ENCODE measurements at regions not wholly inside any gene's neighbourhood (a gene's known extent, or its start where the extent isn't known, plus 50 kb on each side); places are given as distances from the start of the nearest gene placed in this dataset.

- no peak for DNase-seq
- Mint-ChIP-seq H3K4me3 (no peak overlapping the region), H3K9me3 (no peaks in the 10 kb centered on the region), H3K27ac (no peak overlapping the region), H3K4me1 (ENCODE audit: low read depth) (no peaks in the 10 kb centered on the region), H3K36me3 (ENCODE audit: low read depth) (no peaks in the 10 kb centered on the region), H3K27me3 (no peaks in the 10 kb centered on the region)
- ChIA-PET CTCF (no interaction called here), POLR2A (no interaction called here)
- no peak for TF ChIP-seq CTCF (IDR thresholded peaks at IDR 0.05)
- intact Hi-C loops (cut with micrococcal nuclease): no loop called here
- no peak for ATAC-seq
These were observed 163.8 kb upstream of the SLC28A3 start for GRCh38 chr9:84504360-84504759.

GRCh38 chr9:84511651-84512050 is 157.9 kb upstream of the NTRK2 start:
- no peak for DNase-seq
- Mint-ChIP-seq H3K9me3 (no peaks in the 10 kb centered on the region), H3K27ac (no peak overlapping the region)

GRCh38 chr9:84512493-84512892 is 157.0 kb upstream of the NTRK2 start:
- POLR2A ChIA-PET: no interaction called here
- Mint-ChIP-seq H3K27me3 (no peaks in the 10 kb centered on the region), H3K36me3 (ENCODE audit: low read depth) (no peaks in the 10 kb centered on the region), H3K9me3 (no peaks in the 10 kb centered on the region), H3K4me1 (ENCODE audit: low read depth) (no peaks in the 10 kb centered on the region), H3K27ac (no peak overlapping the region), H3K4me3 (no peak overlapping the region)
- intact Hi-C loops (cut with micrococcal nuclease): no loop called here
- ATAC-seq (no peak), DNase-seq (no peak)
- no peak for TF ChIP-seq CTCF (IDR thresholded peaks at IDR 0.05)
- CTCF ChIA-PET: no interaction called here

More at GRCh38 chr9:84511651-84512050, 157.9 kb upstream of the NTRK2 start:
- H3K4me3 Mint-ChIP-seq: no peak overlapping the region
- intact Hi-C loops (cut with micrococcal nuclease): no loop called here
- no peaks in the 10 kb centered on the region for H3K4me1 Mint-ChIP-seq (ENCODE audit: low read depth)
- H3K27me3 Mint-ChIP-seq: no peaks in the 10 kb centered on the region
- CTCF ChIA-PET: no interaction called here
- no peak for TF ChIP-seq CTCF (IDR thresholded peaks at IDR 0.05)
- no peaks in the 10 kb centered on the region for H3K36me3 Mint-ChIP-seq (ENCODE audit: low read depth)
- no peak for ATAC-seq
- POLR2A ChIA-PET: interaction anchor here (0.7 kb wide), 1 partner anchor 449 kb away, joined by 5 read pairs; no protein-coding TSS in a partner anchor

- POLR2A ChIA-PET: no interaction called here
- Mint-ChIP-seq H3K4me3 (no peak overlapping the region), H3K36me3 (ENCODE audit: low read depth) (no peaks in the 10 kb centered on the region), H3K9me3 (peaks cover 2% of the 10 kb centered on the region), H3K27me3 (no peaks in the 10 kb centered on the region), H3K27ac (no peak overlapping the region), H3K4me1 (ENCODE audit: low read depth) (no peaks in the 10 kb centered on the region)
- ATAC-seq (no peak), DNase-seq (no peak)
- intact Hi-C loops (cut with micrococcal nuclease): no loop called here
- CTCF ChIA-PET: no interaction called here
- no peak for TF ChIP-seq CTCF (IDR thresholded peaks at IDR 0.05)
These were observed 156.1 kb upstream of the NTRK2 start for GRCh38 chr9:84513473-84513872.

GRCh38 chr9:84513979-84514378 is 155.6 kb upstream of the NTRK2 start:
- POLR2A ChIA-PET: no interaction called here
- Mint-ChIP-seq H3K4me1 (ENCODE audit: low read depth) (no peaks in the 10 kb centered on the region), H3K36me3 (ENCODE audit: low read depth) (no peaks in the 10 kb centered on the region), H3K4me3 (no peak overlapping the region), H3K27ac (no peak overlapping the region), H3K9me3 (peaks cover 4% of the 10 kb centered on the region), H3K27me3 (no peaks in the 10 kb centered on the region)
- TF ChIP-seq CTCF (IDR thresholded peaks at IDR 0.05): no peak
- no peak for DNase-seq
- no peak for ATAC-seq
- intact Hi-C loops (cut with micrococcal nuclease): no loop called here
- CTCF ChIA-PET: no interaction called here

Measured in activated CD8-positive, alpha-beta T cell treated with anti-CD3 and anti-CD28 coated beads for 36 hours (primary cell).